ENCODE measurements at regions not wholly inside any gene's neighbourhood (a gene's known extent, or its start where the extent isn't known, plus 50 kb on each side); places are given as distances from the start of the nearest gene placed in this dataset.

- no peak for TF ChIP-seq CTCF (IDR thresholded peaks at IDR 0.05)
- TF ChIP-seq POLR2A (IDR thresholded peaks at IDR 0.05): no peak
These were observed 497.8 kb downstream of the HS3ST4 start for GRCh38 chr16:26189536-26189935.

Data from heart left ventricle (tissue), 13 donors.